ENCODE measurements at regions not wholly inside any gene's neighbourhood (a gene's known extent, or its start where the extent isn't known, plus 50 kb on each side); places are given as distances from the start of the nearest gene placed in this dataset.
"Not testable (repeated sequence)": the region's sequence is repeated elsewhere in the genome, so short reads cannot be mapped to it uniquely, and the experiment has no call there.

DNA sequence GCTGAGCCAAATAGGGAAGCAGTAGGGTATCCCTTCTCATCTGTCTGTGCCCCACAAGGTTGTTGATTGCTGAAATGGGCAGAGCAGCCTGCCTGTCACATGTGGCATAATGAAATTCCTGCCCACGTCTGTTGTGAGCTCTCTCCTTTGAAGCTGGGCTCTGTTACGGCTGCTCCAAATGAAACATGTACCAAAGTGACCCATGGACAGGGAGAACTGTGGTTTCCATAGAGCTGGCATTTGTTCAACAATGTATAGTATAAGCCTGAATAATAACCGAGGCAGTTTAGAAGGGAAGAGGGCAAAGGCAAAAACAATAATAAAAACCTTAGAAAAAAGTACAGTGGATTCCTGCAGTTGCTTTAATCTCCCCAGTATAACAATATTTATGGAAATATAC is 149.7 kb downstream of the LYPLAL1 start:
- Histone ChIP-seq H3K27ac (no peak overlapping the region), H3K4me3 (no peak overlapping the region), H3K9me3 (replicated peaks in 1 of 3) (no peaks in the 10 kb centered on the region), H3K4me1 (replicated peaks in 1 of 2) (no peaks in the 10 kb centered on the region), H3K36me3 (replicated peaks in 1 of 2) (no peaks in the 10 kb centered on the region), H3K27me3 (no peaks in the 10 kb centered on the region)
- intact Hi-C loops (cut with DNase I) = no loop called here
- no peak for DNase-seq
- WGBS, 4 donors = 78 to 83% (median 82%) methylated on average over 3 of the region's 3 CpGs
- no peak for TF ChIP-seq POLR2A (IDR thresholded peaks at IDR 0.05)

DNA sequence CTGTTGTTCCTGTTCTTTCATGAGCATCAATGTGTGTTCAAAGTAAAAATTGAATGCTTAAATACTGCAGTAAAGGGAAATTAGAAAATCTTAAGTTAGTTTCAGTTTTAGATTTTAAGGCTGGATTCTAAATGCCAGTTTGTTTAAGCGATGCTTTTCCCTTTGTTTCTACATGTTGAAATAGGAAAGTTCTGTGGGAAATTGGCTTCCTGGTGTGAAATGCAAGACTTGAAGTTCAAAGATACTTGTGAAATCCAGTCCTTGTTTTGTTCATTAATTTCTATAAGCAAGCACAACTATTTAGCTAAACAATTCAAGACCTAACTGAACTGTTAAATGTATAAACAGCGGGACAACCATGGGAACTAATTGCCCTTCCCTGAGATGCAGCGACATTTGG is 149.1 kb downstream of the LYPLAL1 start:
- Histone ChIP-seq H3K4me1 (replicated peaks in 1 of 2) (no peaks in the 10 kb centered on the region), H3K27me3 (no peaks in the 10 kb centered on the region), H3K27ac (no peak overlapping the region), H3K4me3 (no peak overlapping the region), H3K9me3 (replicated peaks in 1 of 3) (no peaks in the 10 kb centered on the region), H3K36me3 (replicated peaks in 1 of 2) (no peaks in the 10 kb centered on the region)
- DNase-seq = no peak
- TF ChIP-seq, protein P1, sequence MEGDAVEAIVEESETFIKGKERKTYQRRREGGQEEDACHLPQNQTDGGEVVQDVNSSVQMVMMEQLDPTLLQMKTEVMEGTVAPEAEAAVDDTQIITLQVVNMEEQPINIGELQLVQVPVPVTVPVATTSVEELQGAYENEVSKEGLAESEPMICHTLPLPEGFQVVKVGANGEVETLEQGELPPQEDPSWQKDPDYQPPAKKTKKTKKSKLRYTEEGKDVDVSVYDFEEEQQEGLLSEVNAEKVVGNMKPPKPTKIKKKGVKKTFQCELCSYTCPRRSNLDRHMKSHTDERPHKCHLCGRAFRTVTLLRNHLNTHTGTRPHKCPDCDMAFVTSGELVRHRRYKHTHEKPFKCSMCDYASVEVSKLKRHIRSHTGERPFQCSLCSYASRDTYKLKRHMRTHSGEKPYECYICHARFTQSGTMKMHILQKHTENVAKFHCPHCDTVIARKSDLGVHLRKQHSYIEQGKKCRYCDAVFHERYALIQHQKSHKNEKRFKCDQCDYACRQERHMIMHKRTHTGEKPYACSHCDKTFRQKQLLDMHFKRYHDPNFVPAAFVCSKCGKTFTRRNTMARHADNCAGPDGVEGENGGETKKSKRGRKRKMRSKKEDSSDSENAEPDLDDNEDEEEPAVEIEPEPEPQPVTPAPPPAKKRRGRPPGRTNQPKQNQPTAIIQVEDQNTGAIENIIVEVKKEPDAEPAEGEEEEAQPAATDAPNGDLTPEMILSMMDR (IDR thresholded peaks at IDR 0.05) = no peak
- TF ChIP-seq POLR2A (IDR thresholded peaks at IDR 0.05) = no peak
- 91 to 100% (median 96%) methylated on average over 3 of the region's 3 CpGs for WGBS, 4 donors
- intact Hi-C loops (cut with DNase I) = no loop called here

DNA sequence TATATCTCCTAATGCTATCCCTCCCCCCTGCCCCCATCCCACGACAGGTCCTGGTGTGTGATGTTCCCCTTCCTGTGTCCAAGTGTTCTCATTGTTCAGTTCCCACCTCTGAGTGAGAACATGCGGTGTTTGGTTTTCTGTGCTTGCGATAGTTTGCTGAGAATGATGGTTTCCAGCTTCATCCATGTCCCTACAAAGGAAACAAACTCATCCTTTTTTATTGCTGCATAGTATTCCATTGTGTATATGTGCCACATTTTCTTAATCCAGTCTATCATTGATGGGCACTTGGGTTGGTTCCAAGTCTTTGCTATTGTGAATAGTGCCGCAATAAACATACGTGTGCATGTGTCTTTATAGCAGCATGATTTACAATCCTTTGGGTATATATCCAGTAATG is 146.9 kb downstream of the LYPLAL1 start:
- intact Hi-C loops (cut with DNase I); H3K27ac ChIP-seq; DNase-seq; H3K36me3 ChIP-seq (replicated peaks in 1 of 2); H3K4me3 ChIP-seq; H3K9me3 ChIP-seq (replicated peaks in 1 of 3); H3K27me3 ChIP-seq; H3K4me1 ChIP-seq (replicated peaks in 1 of 2): not testable (repeated sequence)
- WGBS, 4 donors = 93 to 98% (median 95%) methylated on average over 4 to 5 of the region's 5 CpGs

DNA sequence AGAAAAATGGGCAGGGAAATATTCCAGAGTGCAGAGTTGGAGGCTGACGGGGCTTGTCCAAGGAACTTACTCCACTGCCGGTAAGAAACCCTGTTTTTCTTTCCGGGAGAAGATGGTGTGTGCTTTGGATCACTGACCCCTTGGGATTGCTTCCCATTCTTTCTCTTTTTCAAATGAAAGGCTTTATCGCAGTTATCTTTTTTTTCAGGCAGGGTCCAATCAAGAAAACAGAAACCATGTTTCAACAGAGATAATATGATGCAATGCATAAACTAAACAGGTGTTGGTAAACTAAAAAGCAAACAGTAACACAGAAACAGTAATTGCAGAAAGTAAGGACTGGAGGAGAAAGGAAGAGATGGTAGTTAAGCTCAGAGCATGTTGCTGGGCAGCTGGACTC is 145.1 kb downstream of the LYPLAL1 start:
- H3K27ac ChIP-seq = no peak overlapping the region
- TF ChIP-seq, protein P1 (IDR thresholded peaks at IDR 0.05) = no peak
- TF ChIP-seq POLR2A (IDR thresholded peaks at IDR 0.05) = no peak
- H3K4me3 ChIP-seq = no peak overlapping the region
- no peaks in the 10 kb centered on the region for H3K36me3 ChIP-seq (replicated peaks in 1 of 2)
- no peaks in the 10 kb centered on the region for H3K9me3 ChIP-seq (replicated peaks in 1 of 3)
- DNase-seq = no peak
- H3K4me1 ChIP-seq (replicated peaks in 1 of 2) = no peaks in the 10 kb centered on the region
- 86 to 92% (median 90%) methylated on average over 4 of the region's 4 CpGs for WGBS, 4 donors
- intact Hi-C loops (cut with DNase I) = no loop called here
- H3K27me3 ChIP-seq = no peaks in the 10 kb centered on the region

DNA sequence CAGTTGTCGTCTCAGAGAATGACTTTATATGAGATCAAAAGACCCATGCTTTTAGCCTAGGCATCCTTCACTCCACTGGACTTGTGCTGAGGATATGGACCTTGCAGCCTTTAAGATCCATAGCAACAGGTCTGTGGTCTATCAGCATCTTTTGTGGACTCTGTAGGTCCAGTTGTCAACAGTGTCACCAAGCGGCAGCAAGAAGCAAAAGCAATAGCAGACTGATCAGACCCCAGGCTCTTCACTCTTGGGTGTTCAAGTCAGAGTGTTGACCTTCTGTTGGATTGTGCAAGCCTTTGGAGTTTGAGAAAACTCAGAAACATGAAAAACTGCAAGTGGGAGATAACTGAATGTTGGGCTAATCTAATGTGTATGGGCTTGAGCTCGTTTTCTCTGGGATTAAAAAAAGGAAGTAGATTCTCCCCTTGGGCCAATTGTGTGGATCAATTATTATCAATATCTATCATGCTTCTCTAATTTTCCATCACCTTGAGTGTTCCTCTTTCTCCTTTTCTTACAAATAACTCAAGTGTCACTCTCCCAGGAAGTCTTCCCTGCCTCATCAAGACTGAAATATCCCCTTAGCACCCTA is 144.2 kb downstream of the LYPLAL1 start:
- Histone ChIP-seq H3K4me1 (replicated peaks in 1 of 2) (no peaks in the 10 kb centered on the region), H3K4me3 (no peak overlapping the region), H3K27me3 (no peaks in the 10 kb centered on the region), H3K9me3 (replicated peaks in 1 of 3) (no peaks in the 10 kb centered on the region), H3K36me3 (replicated peaks in 1 of 2) (no peaks in the 10 kb centered on the region), H3K27ac (no peak overlapping the region)
- intact Hi-C loops (cut with DNase I) = no loop called here
- no peak for DNase-seq
- TF ChIP-seq, protein P1 (IDR thresholded peaks at IDR 0.05) = no peak
- no peak for TF ChIP-seq POLR2A (IDR thresholded peaks at IDR 0.05)
- 84 to 92% (median 87%) methylated on average over 3 of the region's 3 CpGs for WGBS, 4 donors

Measured in adrenal gland (tissue), 9 donors.